ENCODE measurements at regions not wholly inside any gene's neighbourhood (a gene's known extent, or its start where the extent isn't known, plus 50 kb on each side); places are given as distances from the start of the nearest gene placed in this dataset.
"Not testable (repeated sequence)": the region's sequence is repeated elsewhere in the genome, so short reads cannot be mapped to it uniquely, and the experiment has no call there.

- Histone ChIP-seq H3K27me3 (ENCODE audit: control insufficient read depth, insufficient read depth, low read length) (no peaks in the 10 kb centered on the region), H3K4me3 (ENCODE audit: low read depth, low read length) (no peak overlapping the region), H3K36me3 (ENCODE audit: control insufficient read depth, insufficient read depth, low read length) (no peaks in the 10 kb centered on the region)
- TF ChIP-seq, protein P1, sequence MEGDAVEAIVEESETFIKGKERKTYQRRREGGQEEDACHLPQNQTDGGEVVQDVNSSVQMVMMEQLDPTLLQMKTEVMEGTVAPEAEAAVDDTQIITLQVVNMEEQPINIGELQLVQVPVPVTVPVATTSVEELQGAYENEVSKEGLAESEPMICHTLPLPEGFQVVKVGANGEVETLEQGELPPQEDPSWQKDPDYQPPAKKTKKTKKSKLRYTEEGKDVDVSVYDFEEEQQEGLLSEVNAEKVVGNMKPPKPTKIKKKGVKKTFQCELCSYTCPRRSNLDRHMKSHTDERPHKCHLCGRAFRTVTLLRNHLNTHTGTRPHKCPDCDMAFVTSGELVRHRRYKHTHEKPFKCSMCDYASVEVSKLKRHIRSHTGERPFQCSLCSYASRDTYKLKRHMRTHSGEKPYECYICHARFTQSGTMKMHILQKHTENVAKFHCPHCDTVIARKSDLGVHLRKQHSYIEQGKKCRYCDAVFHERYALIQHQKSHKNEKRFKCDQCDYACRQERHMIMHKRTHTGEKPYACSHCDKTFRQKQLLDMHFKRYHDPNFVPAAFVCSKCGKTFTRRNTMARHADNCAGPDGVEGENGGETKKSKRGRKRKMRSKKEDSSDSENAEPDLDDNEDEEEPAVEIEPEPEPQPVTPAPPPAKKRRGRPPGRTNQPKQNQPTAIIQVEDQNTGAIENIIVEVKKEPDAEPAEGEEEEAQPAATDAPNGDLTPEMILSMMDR (IDR thresholded peaks at IDR 0.05; ENCODE audit: insufficient read depth, low read length, poor library complexity, severe bottlenecking): no peak
- DNase-seq (ENCODE audit: low read depth): no peak
Measured at GRCh38 chr11:35046681-35047080, 92.3 kb upstream of the CD44 start.

DNA sequence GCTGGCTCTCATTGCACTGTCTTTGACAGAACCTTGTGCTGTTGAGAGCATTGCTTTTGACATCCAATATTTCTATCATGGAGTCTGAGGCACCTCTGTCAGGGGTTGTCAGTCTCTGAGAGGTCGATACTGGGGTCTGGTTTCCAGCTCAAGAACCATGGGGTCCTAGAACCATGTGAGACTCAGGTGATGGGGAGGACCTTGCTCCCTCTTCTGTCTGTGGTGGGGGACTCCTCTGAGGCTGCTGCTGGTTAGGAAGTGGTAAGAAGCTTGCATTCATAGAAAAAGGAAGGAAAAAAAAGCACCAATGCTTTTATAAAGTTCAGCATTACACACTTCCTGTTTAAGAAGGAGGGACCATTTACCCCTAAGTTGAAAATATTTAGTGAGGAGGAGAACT, 91.8 kb upstream of the CD44 start:
- TF ChIP-seq, protein P1 (IDR thresholded peaks at IDR 0.05; ENCODE audit: insufficient read depth, low read length, poor library complexity, severe bottlenecking): no peak
- Histone ChIP-seq H3K36me3 (ENCODE audit: control insufficient read depth, insufficient read depth, low read length) (no peaks in the 10 kb centered on the region), H3K27me3 (ENCODE audit: control insufficient read depth, insufficient read depth, low read length) (no peaks in the 10 kb centered on the region), H3K4me3 (ENCODE audit: low read depth, low read length) (no peak overlapping the region)
- DNase-seq (ENCODE audit: low read depth): no peak

- Histone ChIP-seq H3K4me3 (ENCODE audit: low read depth, low read length) (no peak overlapping the region), H3K36me3 (ENCODE audit: control insufficient read depth, insufficient read depth, low read length) (no peaks in the 10 kb centered on the region), H3K27me3 (ENCODE audit: control insufficient read depth, insufficient read depth, low read length) (no peaks in the 10 kb centered on the region)
- TF ChIP-seq, protein P1 (IDR thresholded peaks at IDR 0.05; ENCODE audit: insufficient read depth, low read length, poor library complexity, severe bottlenecking): no peak
- DNase-seq (ENCODE audit: low read depth): no peak
Measured at GRCh38 chr11:35047769-35048168, 91.2 kb upstream of the CD44 start.

DNA sequence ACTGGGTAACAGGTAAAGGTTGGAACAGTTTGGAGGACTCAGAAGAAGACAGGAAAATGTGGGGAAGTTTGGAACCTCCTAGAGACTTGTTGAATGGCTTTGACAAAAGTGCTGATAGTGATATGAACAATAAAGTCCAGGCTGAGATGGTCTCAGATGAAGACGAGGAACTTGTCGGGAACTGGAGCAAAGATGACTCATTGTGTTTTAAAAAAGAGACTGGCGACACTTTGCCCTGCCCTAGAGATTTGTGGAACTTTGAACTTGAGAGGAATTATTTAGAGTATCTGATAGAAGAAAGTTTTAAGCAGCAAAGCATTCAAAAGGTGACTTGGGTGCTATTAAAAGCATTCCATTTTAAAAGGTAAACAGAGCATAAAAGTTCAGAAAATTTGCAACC, 90.6 kb upstream of the CD44 start:
- not testable (repeated sequence) for H3K4me3 ChIP-seq (ENCODE audit: low read depth, low read length); DNase-seq (ENCODE audit: low read depth); H3K36me3 ChIP-seq (ENCODE audit: control insufficient read depth, insufficient read depth, low read length); H3K27me3 ChIP-seq (ENCODE audit: control insufficient read depth, insufficient read depth, low read length)

DNA sequence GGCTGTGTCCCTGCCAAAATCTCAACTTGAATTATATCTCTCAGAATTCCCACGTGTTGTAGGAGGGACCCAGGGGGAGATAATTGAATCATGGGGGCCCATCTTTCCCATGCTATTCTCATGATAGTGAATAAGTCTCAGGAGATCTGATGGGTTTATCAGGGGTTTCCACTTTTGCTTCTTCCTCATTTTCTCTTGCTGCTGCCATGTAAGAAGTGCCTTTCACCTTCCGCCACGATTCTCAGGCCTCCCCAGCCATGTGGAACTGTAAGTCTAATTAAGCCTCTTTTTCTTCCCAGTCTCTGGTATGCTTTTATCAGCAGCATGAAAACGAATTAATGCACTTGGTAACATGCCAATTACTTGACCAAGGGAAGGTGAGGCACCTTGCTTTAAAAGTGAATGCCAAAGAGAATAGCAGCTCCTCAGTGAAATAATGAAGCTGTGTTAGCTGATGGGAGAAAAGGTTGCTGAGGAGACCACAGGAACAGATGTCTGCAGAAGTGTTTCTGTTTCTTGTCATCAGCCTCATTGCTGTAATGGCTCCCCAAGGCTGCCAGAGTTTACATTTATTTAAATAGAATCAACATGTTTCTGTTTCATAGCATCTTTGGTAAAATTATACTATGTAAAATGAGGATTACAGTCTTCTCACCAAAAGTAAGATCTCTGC, 89.0 kb upstream of the CD44 start:
- no peak for DNase-seq (ENCODE audit: low read depth)
- no peaks in the 10 kb centered on the region for H3K27me3 ChIP-seq (ENCODE audit: control insufficient read depth, insufficient read depth, low read length)
- no peaks in the 10 kb centered on the region for H3K36me3 ChIP-seq (ENCODE audit: control insufficient read depth, insufficient read depth, low read length)
- no peak overlapping the region for H3K4me3 ChIP-seq (ENCODE audit: low read depth, low read length)
- TF ChIP-seq, protein P1 (IDR thresholded peaks at IDR 0.05; ENCODE audit: insufficient read depth, low read length, poor library complexity, severe bottlenecking): no peak

GRCh38 chr11:35050541-35050995, 88.4 kb upstream of the CD44 start:
- Histone ChIP-seq H3K4me3 (ENCODE audit: low read depth, low read length) (no peak overlapping the region), H3K27me3 (ENCODE audit: control insufficient read depth, insufficient read depth, low read length) (no peaks in the 10 kb centered on the region), H3K36me3 (ENCODE audit: control insufficient read depth, insufficient read depth, low read length) (no peaks in the 10 kb centered on the region)
- TF ChIP-seq, protein P1 (IDR thresholded peaks at IDR 0.05; ENCODE audit: insufficient read depth, low read length, poor library complexity, severe bottlenecking): no peak
- no peak for DNase-seq (ENCODE audit: low read depth)

Measured in kidney epithelial cell (primary cell).